ENCODE measurements at regions not wholly inside any gene's neighbourhood (a gene's known extent, or its start where the extent isn't known, plus 50 kb on each side); places are given as distances from the start of the nearest gene placed in this dataset.

- no peak for TF ChIP-seq CTCF (IDR thresholded peaks at IDR 0.05)
- TF ChIP-seq POLR2A (IDR thresholded peaks at IDR 0.05) = no peak
These were observed 86.1 kb upstream of the LOC128125822 start for GRCh38 chr6:63486196-63486595.

All from right lobe of liver (tissue), 4 donors.